ENCODE measurements at regions not wholly inside any gene's neighbourhood (a gene's known extent, or its start where the extent isn't known, plus 50 kb on each side); places are given as distances from the start of the nearest gene placed in this dataset.

DNA sequence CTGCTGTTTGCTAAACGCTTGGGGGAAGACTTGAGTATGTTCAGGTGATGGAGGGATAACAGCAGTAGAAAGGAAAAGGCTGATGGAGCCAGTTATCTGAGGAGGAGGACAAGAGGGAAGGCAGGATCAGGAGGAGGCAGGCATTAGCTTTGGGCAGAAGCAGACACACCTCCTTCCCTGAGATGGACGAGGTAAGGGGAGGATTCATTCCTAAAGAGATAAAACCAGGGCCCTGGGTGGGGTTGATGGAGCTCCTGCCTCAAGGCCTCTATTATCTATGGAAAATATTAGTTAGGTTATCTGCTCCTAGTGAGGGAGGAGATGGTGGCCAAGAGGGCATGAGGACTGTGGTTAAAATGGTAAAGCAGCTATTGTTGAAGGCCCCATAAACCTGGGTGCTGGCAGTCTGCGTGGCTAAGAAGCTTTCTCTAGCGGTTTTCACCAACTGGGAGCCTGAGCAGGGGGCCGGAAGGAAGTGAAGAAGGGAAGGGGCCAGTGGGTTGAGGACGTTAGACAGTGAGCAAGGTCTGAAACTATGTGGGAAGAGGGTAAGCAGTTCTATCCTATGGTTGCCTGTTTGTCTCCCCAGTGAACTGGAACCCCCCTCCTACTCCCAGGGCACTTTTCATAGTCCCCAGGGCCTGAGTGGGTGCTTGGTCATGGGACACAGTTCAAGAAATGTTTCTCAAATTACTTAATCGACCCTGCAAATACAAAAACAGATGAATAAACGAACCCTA, 56.6 kb upstream of the HK2 start:
- TF ChIP-seq, protein P1, sequence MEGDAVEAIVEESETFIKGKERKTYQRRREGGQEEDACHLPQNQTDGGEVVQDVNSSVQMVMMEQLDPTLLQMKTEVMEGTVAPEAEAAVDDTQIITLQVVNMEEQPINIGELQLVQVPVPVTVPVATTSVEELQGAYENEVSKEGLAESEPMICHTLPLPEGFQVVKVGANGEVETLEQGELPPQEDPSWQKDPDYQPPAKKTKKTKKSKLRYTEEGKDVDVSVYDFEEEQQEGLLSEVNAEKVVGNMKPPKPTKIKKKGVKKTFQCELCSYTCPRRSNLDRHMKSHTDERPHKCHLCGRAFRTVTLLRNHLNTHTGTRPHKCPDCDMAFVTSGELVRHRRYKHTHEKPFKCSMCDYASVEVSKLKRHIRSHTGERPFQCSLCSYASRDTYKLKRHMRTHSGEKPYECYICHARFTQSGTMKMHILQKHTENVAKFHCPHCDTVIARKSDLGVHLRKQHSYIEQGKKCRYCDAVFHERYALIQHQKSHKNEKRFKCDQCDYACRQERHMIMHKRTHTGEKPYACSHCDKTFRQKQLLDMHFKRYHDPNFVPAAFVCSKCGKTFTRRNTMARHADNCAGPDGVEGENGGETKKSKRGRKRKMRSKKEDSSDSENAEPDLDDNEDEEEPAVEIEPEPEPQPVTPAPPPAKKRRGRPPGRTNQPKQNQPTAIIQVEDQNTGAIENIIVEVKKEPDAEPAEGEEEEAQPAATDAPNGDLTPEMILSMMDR (IDR thresholded peaks at IDR 0.05) = no peak
- TF ChIP-seq POLR2A (IDR thresholded peaks at IDR 0.05) = no peak

Data from breast epithelium (tissue), 3 donors.